K562 (cell line): ENCODE measurements at regions not wholly inside any gene's neighbourhood (a gene's known extent, or its start where the extent isn't known, plus 50 kb on each side); places are given as distances from the start of the nearest gene placed in this dataset.

ENCODE experiments used
- CTCF ChIP-seq, 3 experiments: IDR thresholded peaks in 2 of 3; conservative IDR thresholded peaks in 1 of 3; 2 replicates each; pipeline ENCODE4 v1.5.1; 2011 to 2012; ENCODE audit warnings: low read length in 3 of 3, mild to moderate bottlenecking in 3 of 3, control low read depth in 2 of 3, improper control_type of control experiment in 1 of 3, inconsistent platforms in 1 of 3, low read depth in 1 of 3, mixed read lengths in 1 of 3, moderate library complexity in 1 of 3; ENCODE audit not compliant: insufficient read depth in 2 of 3
- HDAC2 ChIP-seq: fragments of 450-650 bp; IDR thresholded peaks from 2 replicates; pipeline ENCODE4 v1.6.1; 2016; ENCODE audit warnings: mild to moderate bottlenecking
- HDGF ChIP-seq: fragments of 450-650 bp; IDR thresholded peaks from 2 replicates; pipeline ENCODE4 v1.6.1; 2016
- POLR2A ChIP-seq: fragments of 450-650 bp; conservative IDR thresholded peaks from 2 replicates; pipeline ENCODE4 v1.6.1; 2016

GRCh38 chr2:153819074-153819473 is 52.6 kb upstream of the GALNT13 start:
- TF ChIP-seq HDGF (no peak), POLR2A (no peak), CTCF (IDR thresholded peaks at IDR 0.05 in 2 of 3, conservative IDR thresholded peaks at IDR 0.05 in 1 of 3; ENCODE audit: insufficient read depth in 2 of 3, low read depth in 1 of 3, low read length in 3 of 3) (no peak), HDAC2 (no peak)
